Spleen (tissue), 11 donors: ENCODE measurements at regions not wholly inside any gene's neighbourhood (a gene's known extent, or its start where the extent isn't known, plus 50 kb on each side); places are given as distances from the start of the nearest gene placed in this dataset.

ENCODE experiments used
- DNase-seq: peaks from one replicate; pipeline ENCODE4 v3.0.0-alpha.2; 2020
- H3K27ac ChIP-seq, 8 donors: fragments of 200-600 bp; sonication (generic) in 7 of 8; 1 replicate in 4 of 8; 2 replicates in 4 of 8; pipeline versions ENCODE4 v1.5.0 to v1.8.0; 2016 to 2021; ENCODE audit warnings: inconsistent platforms in 4 of 8, mild to moderate bottlenecking in 4 of 8, moderate library complexity in 1 of 8
- H3K27me3 ChIP-seq, 7 donors: fragments of 200-600 bp; sonication (generic) in 6 of 7; replicated peaks in 1 of 7; 1 replicate in 4 of 7; 2 replicates in 3 of 7; pipeline versions ENCODE4 v1.5.0 to v1.8.0; 2016 to 2021; ENCODE audit warnings: inconsistent platforms in 3 of 7, mild to moderate bottlenecking in 1 of 7
- H3K36me3 ChIP-seq, 6 donors: fragments of 200-600 bp; sonication (generic) in 5 of 6; 1 replicate in 4 of 6; 2 replicates in 2 of 6; pipeline versions ENCODE4 v1.5.0 to v1.8.0; 2016 to 2021; ENCODE audit warnings: inconsistent platforms in 2 of 6
- H3K4me1 ChIP-seq, 6 donors: fragments of 200-600 bp; sonication (generic) in 5 of 6; 1 replicate in 3 of 6; 2 replicates in 3 of 6; pipeline versions ENCODE4 v1.5.0 to v1.8.0; 2016 to 2021; ENCODE audit warnings: inconsistent platforms in 3 of 6
- H3K4me3 ChIP-seq, 8 donors: fragments of 200-600 bp; sonication (generic) in 7 of 8; 1 replicate in 4 of 8; 2 replicates in 4 of 8; pipeline versions ENCODE4 v1.5.0 to v1.8.0; 2016 to 2021; ENCODE audit warnings: inconsistent platforms in 4 of 8, mild to moderate bottlenecking in 4 of 8, moderate library complexity in 2 of 8
- H3K9me3 ChIP-seq, 8 donors: fragments of 200-600 bp; sonication (generic) in 7 of 8; 1 replicate in 4 of 8; 2 replicates in 4 of 8; pipeline versions ENCODE4 v1.5.0 to v1.8.0; 2016 to 2021; ENCODE audit warnings: inconsistent platforms in 4 of 8
- POLR2A ChIP-seq, 3 donors: fragments of 450-650 bp; IDR thresholded peaks; one replicate each; pipeline ENCODE4 v1.5.1; 2017; ENCODE audit warnings: antibody characterized with exemption in 3 of 3, mild to moderate bottlenecking in 1 of 3
- POLR2AphosphoS5 ChIP-seq, 3 donors: sonication (generic); formaldehyde crosslinking; IDR thresholded peaks; one replicate each; pipeline ENCODE4 v1.5.1; 2017; ENCODE audit warnings: antibody characterized with exemption in 3 of 3
- WGBS, 5 donors: extraction: QIAGEN DNeasy Blood & Tissue Kit in 3 of 5; methylation state at CpG; one replicate each; pipeline versions ENCODE4 v1.1.5 to v1.1.7; 2013 to 2018; 5-methylcytosine and 5-hydroxymethylcytosine counted together
- intact Hi-C: fragments of 100-400 bp; cut with DNase I; formaldehyde crosslinking; loops from one replicate; pipeline ENCODE4 v1.15.0; 2023; ENCODE audit warnings: low total_unique reads
- TF ChIP-seq, protein P1 (sequence below), 11 experiments: fragments of 200-600 bp in 7 of 11; fragments of 450-650 bp in 4 of 11; sonication (generic) in 4 of 11; IDR thresholded peaks in 8 of 11; conservative IDR thresholded peaks in 3 of 11; 1 replicate in 7 of 11; 2 replicates in 4 of 11; pipeline versions ENCODE4 v1.4.0 to v1.8.0; 2016 to 2021; ENCODE audit warnings: antibody characterized with exemption in 11 of 11, inconsistent platforms in 4 of 11, mild to moderate bottlenecking in 1 of 11
- donor health status: healthy with polysubstance abuse.
- donor health status: DM: no; HTN: no; CAD: no; lungs with moderate emphysema.
- donor health status: DM: no; HTN: no; CAD: no.
- donor health status: Bipolar disorder and iron deficiency.
- donor health status: healthy.
- donor health status: DM: no; HTN: no; CAD: no.
- donor health status: DM: yes; HTN: yes; CAD: no.

GRCh38 chr2:46828491-46829230 is 86.9 kb downstream of the MCFD2 start:
- H3K9me3 ChIP-seq = peaks cover 0 to 12% (median 2%) of the 10 kb centered on the region in 8 donors
- no peak for DNase-seq
- H3K27ac ChIP-seq = no peak overlapping the region
- H3K4me1 ChIP-seq = no peaks in the 10 kb centered on the region
- 50 to 94% (median 90%) methylated on average over 1 to 2 of the region's 2 CpGs for WGBS, 5 donors
- intact Hi-C loops = no loop called here
- H3K27me3 ChIP-seq = peaks cover 0 to 2% (median 0%) of the 10 kb centered on the region in 7 donors
- TF ChIP-seq, protein P1, sequence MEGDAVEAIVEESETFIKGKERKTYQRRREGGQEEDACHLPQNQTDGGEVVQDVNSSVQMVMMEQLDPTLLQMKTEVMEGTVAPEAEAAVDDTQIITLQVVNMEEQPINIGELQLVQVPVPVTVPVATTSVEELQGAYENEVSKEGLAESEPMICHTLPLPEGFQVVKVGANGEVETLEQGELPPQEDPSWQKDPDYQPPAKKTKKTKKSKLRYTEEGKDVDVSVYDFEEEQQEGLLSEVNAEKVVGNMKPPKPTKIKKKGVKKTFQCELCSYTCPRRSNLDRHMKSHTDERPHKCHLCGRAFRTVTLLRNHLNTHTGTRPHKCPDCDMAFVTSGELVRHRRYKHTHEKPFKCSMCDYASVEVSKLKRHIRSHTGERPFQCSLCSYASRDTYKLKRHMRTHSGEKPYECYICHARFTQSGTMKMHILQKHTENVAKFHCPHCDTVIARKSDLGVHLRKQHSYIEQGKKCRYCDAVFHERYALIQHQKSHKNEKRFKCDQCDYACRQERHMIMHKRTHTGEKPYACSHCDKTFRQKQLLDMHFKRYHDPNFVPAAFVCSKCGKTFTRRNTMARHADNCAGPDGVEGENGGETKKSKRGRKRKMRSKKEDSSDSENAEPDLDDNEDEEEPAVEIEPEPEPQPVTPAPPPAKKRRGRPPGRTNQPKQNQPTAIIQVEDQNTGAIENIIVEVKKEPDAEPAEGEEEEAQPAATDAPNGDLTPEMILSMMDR (IDR thresholded peaks at IDR 0.05 in 8 of 11, conservative IDR thresholded peaks at IDR 0.05 in 3 of 11) = no peak
- TF ChIP-seq POLR2A (IDR thresholded peaks at IDR 0.05) = no peak
- no peak for TF ChIP-seq POLR2AphosphoS5 (IDR thresholded peaks at IDR 0.05)
- H3K4me3 ChIP-seq = no peak overlapping the region
- no peaks in the 10 kb centered on the region for H3K36me3 ChIP-seq

- H3K4me1 ChIP-seq = no peaks in the 10 kb centered on the region
- 83 to 93% (median 85%) methylated on average over 3 of the region's 3 CpGs for WGBS, 5 donors
- DNase-seq = no peak
- intact Hi-C loops = no loop called here
- H3K27ac ChIP-seq = no peak overlapping the region
- H3K9me3 ChIP-seq = peaks cover 0 to 12% (median under 1%) of the 10 kb centered on the region in 8 donors
- H3K4me3 ChIP-seq = no peak overlapping the region
- no peaks in the 10 kb centered on the region for H3K36me3 ChIP-seq
- TF ChIP-seq, protein P1 (IDR thresholded peaks at IDR 0.05 in 8 of 11, conservative IDR thresholded peaks at IDR 0.05 in 3 of 11) = no peak
- TF ChIP-seq POLR2A (IDR thresholded peaks at IDR 0.05) (no peak), POLR2AphosphoS5 (IDR thresholded peaks at IDR 0.05) (no peak)
- peaks cover 0 to 2% (median 0%) of the 10 kb centered on the region in 7 donors for H3K27me3 ChIP-seq
Measured at GRCh38 chr2:46828135-46828438, 87.5 kb downstream of the MCFD2 start.

DNA sequence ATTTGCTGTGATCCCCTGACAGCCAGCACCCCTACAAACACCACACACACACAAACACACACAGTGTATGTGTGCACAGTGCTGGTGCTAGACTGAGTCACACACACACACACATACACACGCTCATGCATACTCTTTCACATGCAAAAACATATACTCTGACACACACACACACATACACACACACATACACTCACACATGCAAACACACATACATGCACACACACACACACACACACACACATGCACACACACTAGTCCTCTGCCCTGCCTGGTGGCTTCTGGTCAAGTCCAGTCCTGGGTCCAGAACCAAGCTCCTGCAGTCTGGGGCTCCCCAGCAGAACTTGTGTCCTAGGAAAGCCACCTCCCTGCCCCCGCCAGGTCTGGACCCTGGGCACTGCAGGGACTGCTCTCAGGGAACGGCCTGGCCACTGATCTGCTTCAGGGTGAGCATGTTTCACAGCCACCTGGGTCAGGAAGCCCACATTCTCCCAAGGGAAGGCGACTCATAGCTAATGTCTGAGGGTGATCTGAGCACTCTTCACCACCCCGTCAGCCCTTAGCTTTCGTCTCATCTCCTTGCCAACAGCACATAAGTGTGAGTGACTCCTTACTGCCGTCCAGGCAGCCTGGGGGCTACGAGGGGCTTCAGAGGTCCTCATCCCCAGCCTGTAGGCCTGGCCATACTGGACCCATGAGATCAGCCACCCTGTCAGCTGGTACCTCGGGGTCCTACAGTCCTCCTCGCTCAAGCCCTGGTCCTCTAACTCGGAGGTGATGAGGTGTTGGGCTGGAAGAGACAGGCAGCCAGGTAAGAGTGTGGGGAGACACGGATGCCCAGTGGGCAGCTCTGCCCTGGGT is 88.1 kb downstream of the MCFD2 start:
- Histone ChIP-seq H3K27ac (no peak overlapping the region), H3K9me3 (peaks cover 0 to 12% (median 0%) of the 10 kb centered on the region in 8 donors), H3K4me3 (no peak overlapping the region), H3K36me3 (no peaks in the 10 kb centered on the region), H3K27me3 (peaks cover 0 to 2% (median 0%) of the 10 kb centered on the region in 7 donors), H3K4me1 (no peaks in the 10 kb centered on the region)
- WGBS, 5 donors = 75 to 87% (median 81%) methylated on average over 11 to 12 of the region's 12 CpGs
- DNase-seq = no peak
- intact Hi-C loops = no loop called here
- no peak for TF ChIP-seq POLR2A (IDR thresholded peaks at IDR 0.05)
- TF ChIP-seq, protein P1 (IDR thresholded peaks at IDR 0.05 in 8 of 11, conservative IDR thresholded peaks at IDR 0.05 in 3 of 11) = no peak
- TF ChIP-seq POLR2AphosphoS5 (IDR thresholded peaks at IDR 0.05) = no peak
